ENCODE measurements at regions not wholly inside any gene's neighbourhood (a gene's known extent, or its start where the extent isn't known, plus 50 kb on each side); places are given as distances from the start of the nearest gene placed in this dataset.

GRCh38 chr4:128350449-128351045 lies 62.9 kb upstream of the PGRMC2 start:
- no peak for DNase-seq (ENCODE audit: low spot score)
- Histone ChIP-seq H3K4me2 (ENCODE audit: low read length) (no peak overlapping the region), H3K9me3 (ENCODE audit: low read length) (no peaks in the 10 kb centered on the region), H3K36me3 (ENCODE audit: insufficient read depth, low read length) (no peaks in the 10 kb centered on the region), H3K27ac (ENCODE audit: low read depth, low read length, poor library complexity, severe bottlenecking) (no peak overlapping the region), H3K4me1 (ENCODE audit: insufficient read depth, low read length, poor library complexity, severe bottlenecking) (no peaks in the 10 kb centered on the region), H4K20me1 (ENCODE audit: insufficient read depth, low read length) (no peaks in the 10 kb centered on the region), H3K4me3 (ENCODE audit: low read depth, low read length, poor library complexity, severe bottlenecking) (no peak overlapping the region), H2AFZ (ENCODE audit: low read length) (no peak overlapping the region), H3K79me2 (ENCODE audit: insufficient read depth, low read depth, low read length) (no peaks in the 10 kb centered on the region), H3K9me2 (ENCODE audit: insufficient read depth, low read length) (no peaks in the 10 kb centered on the region)
- TF ChIP-seq CTCF (conservative IDR thresholded peaks at IDR 0.05; ENCODE audit: low read length) (no peak), EZH2phosphoT487 (IDR thresholded peaks at IDR 0.05; ENCODE audit: borderline replicate concordance, low read depth, low read length) (no peak)
- no TSS peak for BruUV-seq (replicated peaks)
- intact Hi-C loops (cut with micrococcal nuclease; ENCODE audit: unreplicated experiment), result no loop called here
- ChIA-PET CTCF (ENCODE audit: unreplicated experiment) (no interaction called here), POLR2A (interaction anchor here (1.2 kb wide), 1 partner anchor 12 kb away, joined by 4 read pairs; no protein-coding TSS in a partner anchor)

- BruUV-seq (replicated peaks), result no TSS peak
- Histone ChIP-seq H4K20me1 (ENCODE audit: insufficient read depth, low read length) (no peaks in the 10 kb centered on the region), H3K4me2 (ENCODE audit: low read length) (no peak overlapping the region)
Measured at GRCh38 chr4:128349921-128350320, 62.3 kb upstream of the PGRMC2 start.

More at GRCh38 chr4:128349921-128350320, 62.3 kb upstream of the PGRMC2 start:
- Histone ChIP-seq H3K9me2 (ENCODE audit: insufficient read depth, low read length) (no peaks in the 10 kb centered on the region), H3K9me3 (ENCODE audit: low read length) (no peaks in the 10 kb centered on the region), H2AFZ (ENCODE audit: low read length) (no peak overlapping the region), H3K36me3 (ENCODE audit: insufficient read depth, low read length) (no peaks in the 10 kb centered on the region), H3K4me1 (ENCODE audit: insufficient read depth, low read length, poor library complexity, severe bottlenecking) (no peaks in the 10 kb centered on the region), H3K27ac (ENCODE audit: low read depth, low read length, poor library complexity, severe bottlenecking) (no peak overlapping the region), H3K79me2 (ENCODE audit: insufficient read depth, low read depth, low read length) (no peaks in the 10 kb centered on the region), H3K4me3 (ENCODE audit: low read depth, low read length, poor library complexity, severe bottlenecking) (no peak overlapping the region)
- no peak for TF ChIP-seq EZH2phosphoT487 (IDR thresholded peaks at IDR 0.05; ENCODE audit: borderline replicate concordance, low read depth, low read length)
- no peak for TF ChIP-seq CTCF (conservative IDR thresholded peaks at IDR 0.05; ENCODE audit: low read length)
- intact Hi-C loops (cut with micrococcal nuclease; ENCODE audit: unreplicated experiment), result no loop called here
- CTCF ChIA-PET (ENCODE audit: unreplicated experiment), result no interaction called here
- POLR2A ChIA-PET, result interaction anchor here (0.7 to 1.2 kb wide), 2 partner anchors 12 to 194 kb away, joined by 3 to 4 read pairs; no protein-coding TSS in a partner anchor
- DNase-seq (ENCODE audit: low spot score), result no peak
